Astrocyte (in vitro differentiated cells and primary cell): ENCODE measurements at regions not wholly inside any gene's neighbourhood (a gene's known extent, or its start where the extent isn't known, plus 50 kb on each side); places are given as distances from the start of the nearest gene placed in this dataset.

Experiments used
- DNase-seq: peaks from one replicate; pipeline ENCODE4 v3.0.0-alpha.2; 2010; ENCODE audit warnings: low read depth
- FAIRE-seq: peaks from 2 replicates; lab custom pipeline; 2011; peaks lifted over from hg19 to GRCh38; lab: Jason Lieb, UNC
- H2AFZ ChIP-seq: 2 replicates; pipeline ENCODE4 v1.6.0; 2012; ENCODE audit warnings: low read depth, low read length, inconsistent platforms
- H3K27ac ChIP-seq: 2 replicates; pipeline ENCODE4 v1.5.1; 2011; ENCODE audit warnings: low read depth, low read length, inconsistent platforms
- H3K27me3 ChIP-seq: 2 replicates; pipeline ENCODE4 v1.6.0; 2011; ENCODE audit warnings: low read length, inconsistent platforms; ENCODE audit not compliant: insufficient read depth
- H3K36me3 ChIP-seq: 2 replicates; pipeline ENCODE4 v1.5.1; 2011; ENCODE audit warnings: low read length, inconsistent platforms; ENCODE audit not compliant: insufficient read depth
- H3K4me1 ChIP-seq: 2 replicates; pipeline ENCODE4 v1.5.1; 2011; ENCODE audit warnings: low read length, inconsistent platforms; ENCODE audit not compliant: insufficient read depth
- H3K4me2 ChIP-seq: 2 replicates; pipeline ENCODE4 v1.6.0; 2012; ENCODE audit warnings: low read length, inconsistent platforms
- H3K4me3 ChIP-seq: 2 replicates; pipeline ENCODE4 v1.5.1; 2011; ENCODE audit warnings: low read depth, mild to moderate bottlenecking, low read length, inconsistent platforms; ENCODE audit not compliant: insufficient read depth
- H3K79me2 ChIP-seq: 2 replicates; pipeline ENCODE4 v1.6.0; 2012; ENCODE audit warnings: mild to moderate bottlenecking, low read length, inconsistent platforms; ENCODE audit not compliant: insufficient read depth
- H3K9ac ChIP-seq: 2 replicates; pipeline ENCODE4 v1.6.0; 2012; ENCODE audit warnings: mild to moderate bottlenecking, low read length, inconsistent platforms
- H3K9me3 ChIP-seq: 2 replicates; pipeline ENCODE4 v1.5.1; 2012; ENCODE audit warnings: low read depth, mild to moderate bottlenecking, low read length, inconsistent platforms; ENCODE audit not compliant: insufficient read depth
- H4K20me1 ChIP-seq: 2 replicates; pipeline ENCODE4 v1.6.0; 2012; ENCODE audit warnings: low read length, inconsistent platforms; ENCODE audit not compliant: insufficient read depth
- H3K27ac Mint-ChIP-seq: one replicate; pipeline ENCODE4 v1.8.0; 2021; ENCODE audit warnings: mild to moderate bottlenecking, mixed read lengths; ENCODE audit not compliant: unreplicated experiment
- H3K27me3 Mint-ChIP-seq: one replicate; pipeline ENCODE4 v1.8.0; 2021; ENCODE audit warnings: low read depth, mixed read lengths; ENCODE audit not compliant: unreplicated experiment
- H3K36me3 Mint-ChIP-seq: one replicate; pipeline ENCODE4 v1.8.0; 2021; ENCODE audit warnings: low read depth, mixed read lengths; ENCODE audit not compliant: unreplicated experiment
- H3K4me1 Mint-ChIP-seq: one replicate; pipeline ENCODE4 v1.8.0; 2021; ENCODE audit warnings: low read depth, mixed read lengths; ENCODE audit not compliant: unreplicated experiment
- H3K4me3 Mint-ChIP-seq: one replicate; pipeline ENCODE4 v1.8.0; 2021; ENCODE audit warnings: mild to moderate bottlenecking, moderate library complexity, mixed read lengths; ENCODE audit not compliant: unreplicated experiment
- H3K9me3 Mint-ChIP-seq: one replicate; pipeline ENCODE4 v1.8.0; 2021; ENCODE audit warnings: mild to moderate bottlenecking, mixed read lengths; ENCODE audit not compliant: unreplicated experiment
- CTCF ChIP-seq: IDR thresholded peaks from 2 replicates; pipeline ENCODE4 v1.5.1; 2011; ENCODE audit warnings: low read depth, mild to moderate bottlenecking, inconsistent platforms, low read length, moderate library complexity; ENCODE audit not compliant: insufficient read depth
- EZH2 ChIP-seq: IDR thresholded peaks from 2 replicates; pipeline ENCODE4 v1.6.1; 2012; ENCODE audit warnings: mild to moderate bottlenecking, low read length, inconsistent platforms; ENCODE audit not compliant: insufficient read depth

GRCh38 chr3:90039994-90040393 is 932.6 kb downstream of the EPHA3 start:
- no peaks in the 10 kb centered on the region for H3K36me3 ChIP-seq
- no peak overlapping the region for H3K27ac ChIP-seq
- H3K4me3 Mint-ChIP-seq = no peak overlapping the region
- no peak for TF ChIP-seq EZH2
- no peak for TF ChIP-seq CTCF
- FAIRE-seq (no peak), DNase-seq (no peak)
- H3K36me3 Mint-ChIP-seq = no peaks in the 10 kb centered on the region
- H3K9ac ChIP-seq = no peak overlapping the region
- H3K27me3 Mint-ChIP-seq = no peaks in the 10 kb centered on the region
- no peaks in the 10 kb centered on the region for H3K4me1 ChIP-seq
- no peaks in the 10 kb centered on the region for H3K9me3 Mint-ChIP-seq
- H3K79me2 ChIP-seq = no peaks in the 10 kb centered on the region
- H3K27me3 ChIP-seq = no peaks in the 10 kb centered on the region
- no peak overlapping the region for H3K4me3 ChIP-seq
- H3K4me1 Mint-ChIP-seq = peaks cover 6% of the 10 kb centered on the region
- H3K27ac Mint-ChIP-seq = no peak overlapping the region
- H4K20me1 ChIP-seq = no peaks in the 10 kb centered on the region
- H2AFZ ChIP-seq = no peak overlapping the region
- no peaks in the 10 kb centered on the region for H3K9me3 ChIP-seq
- H3K4me2 ChIP-seq = no peak overlapping the region

- DNase-seq = no peak
- no peaks in the 10 kb centered on the region for H3K4me1 ChIP-seq
- no peak overlapping the region for H3K27ac ChIP-seq
- no peaks in the 10 kb centered on the region for H3K79me2 ChIP-seq
- no peaks in the 10 kb centered on the region for H3K9me3 ChIP-seq
- no peaks in the 10 kb centered on the region for H3K36me3 ChIP-seq
- no peak overlapping the region for H2AFZ ChIP-seq
- Mint-ChIP-seq H3K4me1 (peaks cover 3% of the 10 kb centered on the region), H3K27me3 (no peaks in the 10 kb centered on the region), H3K27ac (no peak overlapping the region), H3K9me3 (no peaks in the 10 kb centered on the region), H3K4me3 (no peak overlapping the region), H3K36me3 (no peaks in the 10 kb centered on the region)
- no peak overlapping the region for H3K4me2 ChIP-seq
- no peak for TF ChIP-seq EZH2
- TF ChIP-seq CTCF = no peak
- H3K9ac ChIP-seq = no peak overlapping the region
- no peak for FAIRE-seq
- no peaks in the 10 kb centered on the region for H3K27me3 ChIP-seq
- no peak overlapping the region for H3K4me3 ChIP-seq
- no peaks in the 10 kb centered on the region for H4K20me1 ChIP-seq
These were observed 933.1 kb downstream of the EPHA3 start for GRCh38 chr3:90040554-90040953.

GRCh38 chr3:90041995-90042394 is 934.6 kb downstream of the EPHA3 start:
- H3K27me3 Mint-ChIP-seq = no peaks in the 10 kb centered on the region
- H3K4me3 ChIP-seq = no peak overlapping the region
- FAIRE-seq = no peak

More at GRCh38 chr3:90041995-90042394, 934.6 kb downstream of the EPHA3 start:
- Histone ChIP-seq H3K36me3 (no peaks in the 10 kb centered on the region), H3K79me2 (no peaks in the 10 kb centered on the region), H3K9ac (no peak overlapping the region), H3K9me3 (no peaks in the 10 kb centered on the region), H3K27ac (no peak overlapping the region), H2AFZ (no peak overlapping the region), H3K27me3 (no peaks in the 10 kb centered on the region), H3K4me1 (no peaks in the 10 kb centered on the region), H3K4me2 (no peak overlapping the region), H4K20me1 (no peaks in the 10 kb centered on the region)
- TF ChIP-seq EZH2 (no peak), CTCF (no peak)
- H3K4me3 Mint-ChIP-seq = no peak overlapping the region
- no peaks in the 10 kb centered on the region for H3K9me3 Mint-ChIP-seq
- no peaks in the 10 kb centered on the region for H3K4me1 Mint-ChIP-seq
- no peak overlapping the region for H3K27ac Mint-ChIP-seq
- no peaks in the 10 kb centered on the region for H3K36me3 Mint-ChIP-seq
- DNase-seq = no peak
